ENCODE measurements at regions not wholly inside any gene's neighbourhood (a gene's known extent, or its start where the extent isn't known, plus 50 kb on each side); places are given as distances from the start of the nearest gene placed in this dataset.

- no peaks in the 10 kb centered on the region for H3K27me3 ChIP-seq
- WGBS (ENCODE audit: insufficient coverage, low coverage, low lambda C conversion rate, missing lambda C conversion rate), result 52% methylated on average over 5 of the region's 9 CpGs
- DNase-seq, result no peak
- H3K4me1 ChIP-seq, result no peaks in the 10 kb centered on the region
- no peak for ATAC-seq
- H3K4me3 ChIP-seq, result no peak overlapping the region
- H3K9me3 ChIP-seq, result no peaks in the 10 kb centered on the region
- intact Hi-C loops (cut with DNase I), result no loop called here
- H3K27ac ChIP-seq, result no peak overlapping the region
- no peaks in the 10 kb centered on the region for H3K36me3 ChIP-seq
- TF ChIP-seq POLR2A (IDR thresholded peaks at IDR 0.05) (no peak), CTCF (IDR thresholded peaks at IDR 0.05) (no peak)
These were observed 283.9 kb upstream of the FOXQ1 start for GRCh38 chr6:1027795-1028569.

GRCh38 chr6:1027109-1027794, 284.6 kb upstream of the FOXQ1 start:
- no peak overlapping the region for H3K27ac ChIP-seq
- H3K4me1 ChIP-seq, result no peaks in the 10 kb centered on the region
- ATAC-seq (no peak), DNase-seq (no peak)
- 36% methylated on average over 6 of the region's 9 CpGs for WGBS (ENCODE audit: insufficient coverage, low coverage, low lambda C conversion rate, missing lambda C conversion rate)
- H3K27me3 ChIP-seq, result no peaks in the 10 kb centered on the region
- H3K36me3 ChIP-seq, result no peaks in the 10 kb centered on the region
- H3K9me3 ChIP-seq, result no peaks in the 10 kb centered on the region
- no peak overlapping the region for H3K4me3 ChIP-seq
- TF ChIP-seq CTCF (IDR thresholded peaks at IDR 0.05), result no peak
- no peak for TF ChIP-seq POLR2A (IDR thresholded peaks at IDR 0.05)
- intact Hi-C loops (cut with DNase I), result no loop called here

- TF ChIP-seq CTCF (IDR thresholded peaks at IDR 0.05) (no peak), POLR2A (IDR thresholded peaks at IDR 0.05) (no peak)
- no peaks in the 10 kb centered on the region for H3K27me3 ChIP-seq
- no peak for DNase-seq
- intact Hi-C loops (cut with DNase I), result no loop called here
- no peak overlapping the region for H3K4me3 ChIP-seq
- H3K36me3 ChIP-seq, result no peaks in the 10 kb centered on the region
- 93% methylated on average over 3 of the region's 3 CpGs for WGBS (ENCODE audit: insufficient coverage, low coverage, low lambda C conversion rate, missing lambda C conversion rate)
- no peaks in the 10 kb centered on the region for H3K9me3 ChIP-seq
- no peak for ATAC-seq
- H3K27ac ChIP-seq, result no peak overlapping the region
- no peaks in the 10 kb centered on the region for H3K4me1 ChIP-seq
These were observed 286.1 kb upstream of the FOXQ1 start for GRCh38 chr6:1025821-1026220.

GRCh38 chr6:1024587-1024986, 287.3 kb upstream of the FOXQ1 start:
- TF ChIP-seq POLR2A (IDR thresholded peaks at IDR 0.05) (no peak), CTCF (IDR thresholded peaks at IDR 0.05) (no peak)
- DNase-seq (no peak), ATAC-seq (peak in 1 of 4 donors; percentile 36)
- Histone ChIP-seq H3K4me1 (no peaks in the 10 kb centered on the region), H3K27ac (no peak overlapping the region), H3K4me3 (no peak overlapping the region), H3K9me3 (no peaks in the 10 kb centered on the region), H3K36me3 (no peaks in the 10 kb centered on the region), H3K27me3 (no peaks in the 10 kb centered on the region)
- WGBS (ENCODE audit: insufficient coverage, low coverage, low lambda C conversion rate, missing lambda C conversion rate), result 74% methylated on average over 8 of the region's 9 CpGs
- intact Hi-C loops (cut with DNase I), result no loop called here
